ENCODE measurements at regions not wholly inside any gene's neighbourhood (a gene's known extent, or its start where the extent isn't known, plus 50 kb on each side); places are given as distances from the start of the nearest gene placed in this dataset.
"Not testable (repeated sequence)": the region's sequence is repeated elsewhere in the genome, so short reads cannot be mapped to it uniquely, and the experiment has no call there.

DNA sequence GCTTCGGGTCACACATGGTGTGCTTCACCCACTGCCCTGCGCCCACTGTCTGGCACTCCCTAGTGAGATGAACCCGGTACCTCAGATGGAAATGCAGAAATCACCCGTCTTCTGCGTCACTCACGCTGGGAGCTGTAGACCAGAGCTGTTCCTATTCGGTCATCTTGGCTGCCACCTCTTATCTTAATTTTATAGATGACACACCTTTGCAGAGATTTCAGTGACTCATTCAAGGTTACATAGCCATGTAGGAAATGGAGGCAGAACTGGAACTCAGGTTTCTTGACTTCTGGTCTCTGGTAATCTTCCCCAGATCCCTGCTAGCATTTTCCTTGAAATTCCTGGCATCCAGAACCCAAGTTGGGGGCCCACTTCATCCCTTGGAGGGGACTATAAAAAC is 291.9 kb downstream of the PDCD6IP start:
- BruUV-seq (replicated peaks); H3K9me3 ChIP-seq (ENCODE audit: control insufficient read depth, insufficient read depth, low read depth, low read length); in situ Hi-C loops (cut with HindIII; ENCODE audit: low pct_unique_long_range_greater_than_20kb, low sequenced_read_pairs); DNase-seq (ENCODE audit: low read depth, low spot score); H3K27ac ChIP-seq (ENCODE audit: low read length); POLR2A ChIA-PET; H3K36me3 ChIP-seq (ENCODE audit: control insufficient read depth, insufficient read depth, low read length); CTCF ChIA-PET; H3K4me1 ChIP-seq (ENCODE audit: control insufficient read depth, insufficient read depth, low read length); ATAC-seq; H3K4me3 ChIP-seq (ENCODE audit: low read depth in 2 of 2, low read length in 2 of 2); intact Hi-C loops (cut with micrococcal nuclease; ENCODE audit: unreplicated experiment); H3K27me3 ChIP-seq (ENCODE audit: control insufficient read depth, insufficient read depth, low read length): not testable (repeated sequence)

DNA sequence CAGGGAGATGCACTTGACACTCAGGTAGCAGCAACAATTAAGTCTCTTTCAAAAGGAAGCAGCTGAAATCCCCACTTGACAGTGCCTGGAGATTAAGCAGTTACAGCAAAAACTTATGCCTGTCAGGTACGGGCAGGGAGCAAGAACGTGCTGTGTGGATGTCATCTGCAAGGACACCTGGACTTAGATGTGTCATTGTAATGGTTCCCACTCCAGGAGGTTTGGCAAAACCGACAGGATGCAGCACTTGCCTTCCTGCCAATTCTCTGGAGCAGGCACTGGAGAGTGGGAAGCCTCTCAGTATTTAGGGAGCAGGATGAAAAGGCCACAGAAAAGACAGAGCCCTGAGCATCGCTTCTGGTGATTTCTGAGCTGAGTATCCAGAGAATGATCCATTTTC is 292.4 kb downstream of the PDCD6IP start:
- BruUV-seq (replicated peaks) = no TSS peak
- Histone ChIP-seq H3K36me3 (ENCODE audit: control insufficient read depth, insufficient read depth, low read length) (no peaks in the 10 kb centered on the region), H3K4me1 (ENCODE audit: control insufficient read depth, insufficient read depth, low read length) (no peaks in the 10 kb centered on the region), H3K4me3 (ENCODE audit: low read depth in 2 of 2, low read length in 2 of 2) (no peak overlapping the region), H3K27ac (ENCODE audit: low read length) (no peak overlapping the region), H3K27me3 (ENCODE audit: control insufficient read depth, insufficient read depth, low read length) (no peaks in the 10 kb centered on the region), H3K9me3 (ENCODE audit: control insufficient read depth, insufficient read depth, low read depth, low read length) (no peaks in the 10 kb centered on the region)
- TF ChIP-seq, protein P1, sequence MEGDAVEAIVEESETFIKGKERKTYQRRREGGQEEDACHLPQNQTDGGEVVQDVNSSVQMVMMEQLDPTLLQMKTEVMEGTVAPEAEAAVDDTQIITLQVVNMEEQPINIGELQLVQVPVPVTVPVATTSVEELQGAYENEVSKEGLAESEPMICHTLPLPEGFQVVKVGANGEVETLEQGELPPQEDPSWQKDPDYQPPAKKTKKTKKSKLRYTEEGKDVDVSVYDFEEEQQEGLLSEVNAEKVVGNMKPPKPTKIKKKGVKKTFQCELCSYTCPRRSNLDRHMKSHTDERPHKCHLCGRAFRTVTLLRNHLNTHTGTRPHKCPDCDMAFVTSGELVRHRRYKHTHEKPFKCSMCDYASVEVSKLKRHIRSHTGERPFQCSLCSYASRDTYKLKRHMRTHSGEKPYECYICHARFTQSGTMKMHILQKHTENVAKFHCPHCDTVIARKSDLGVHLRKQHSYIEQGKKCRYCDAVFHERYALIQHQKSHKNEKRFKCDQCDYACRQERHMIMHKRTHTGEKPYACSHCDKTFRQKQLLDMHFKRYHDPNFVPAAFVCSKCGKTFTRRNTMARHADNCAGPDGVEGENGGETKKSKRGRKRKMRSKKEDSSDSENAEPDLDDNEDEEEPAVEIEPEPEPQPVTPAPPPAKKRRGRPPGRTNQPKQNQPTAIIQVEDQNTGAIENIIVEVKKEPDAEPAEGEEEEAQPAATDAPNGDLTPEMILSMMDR (IDR thresholded peaks at IDR 0.05) = no peak
- no peak for TF ChIP-seq TCF7L2 (IDR thresholded peaks at IDR 0.05; ENCODE audit: low read depth, low read length)
- TF ChIP-seq, protein P2, sequence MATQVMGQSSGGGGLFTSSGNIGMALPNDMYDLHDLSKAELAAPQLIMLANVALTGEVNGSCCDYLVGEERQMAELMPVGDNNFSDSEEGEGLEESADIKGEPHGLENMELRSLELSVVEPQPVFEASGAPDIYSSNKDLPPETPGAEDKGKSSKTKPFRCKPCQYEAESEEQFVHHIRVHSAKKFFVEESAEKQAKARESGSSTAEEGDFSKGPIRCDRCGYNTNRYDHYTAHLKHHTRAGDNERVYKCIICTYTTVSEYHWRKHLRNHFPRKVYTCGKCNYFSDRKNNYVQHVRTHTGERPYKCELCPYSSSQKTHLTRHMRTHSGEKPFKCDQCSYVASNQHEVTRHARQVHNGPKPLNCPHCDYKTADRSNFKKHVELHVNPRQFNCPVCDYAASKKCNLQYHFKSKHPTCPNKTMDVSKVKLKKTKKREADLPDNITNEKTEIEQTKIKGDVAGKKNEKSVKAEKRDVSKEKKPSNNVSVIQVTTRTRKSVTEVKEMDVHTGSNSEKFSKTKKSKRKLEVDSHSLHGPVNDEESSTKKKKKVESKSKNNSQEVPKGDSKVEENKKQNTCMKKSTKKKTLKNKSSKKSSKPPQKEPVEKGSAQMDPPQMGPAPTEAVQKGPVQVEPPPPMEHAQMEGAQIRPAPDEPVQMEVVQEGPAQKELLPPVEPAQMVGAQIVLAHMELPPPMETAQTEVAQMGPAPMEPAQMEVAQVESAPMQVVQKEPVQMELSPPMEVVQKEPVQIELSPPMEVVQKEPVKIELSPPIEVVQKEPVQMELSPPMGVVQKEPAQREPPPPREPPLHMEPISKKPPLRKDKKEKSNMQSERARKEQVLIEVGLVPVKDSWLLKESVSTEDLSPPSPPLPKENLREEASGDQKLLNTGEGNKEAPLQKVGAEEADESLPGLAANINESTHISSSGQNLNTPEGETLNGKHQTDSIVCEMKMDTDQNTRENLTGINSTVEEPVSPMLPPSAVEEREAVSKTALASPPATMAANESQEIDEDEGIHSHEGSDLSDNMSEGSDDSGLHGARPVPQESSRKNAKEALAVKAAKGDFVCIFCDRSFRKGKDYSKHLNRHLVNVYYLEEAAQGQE (IDR thresholded peaks at IDR 0.05; ENCODE audit: insufficient read depth in 1 of 2, low read depth in 2 of 2, low read length in 1 of 2) = no peak
- DNase-seq (ENCODE audit: low read depth, low spot score) = no peak
- in situ Hi-C loops (cut with HindIII; ENCODE audit: low pct_unique_long_range_greater_than_20kb, low sequenced_read_pairs) = no loop called here
- intact Hi-C loops (cut with micrococcal nuclease; ENCODE audit: unreplicated experiment) = no loop called here
- ATAC-seq = no peak
- ChIA-PET CTCF (no interaction called here), POLR2A (no interaction called here)

DNA sequence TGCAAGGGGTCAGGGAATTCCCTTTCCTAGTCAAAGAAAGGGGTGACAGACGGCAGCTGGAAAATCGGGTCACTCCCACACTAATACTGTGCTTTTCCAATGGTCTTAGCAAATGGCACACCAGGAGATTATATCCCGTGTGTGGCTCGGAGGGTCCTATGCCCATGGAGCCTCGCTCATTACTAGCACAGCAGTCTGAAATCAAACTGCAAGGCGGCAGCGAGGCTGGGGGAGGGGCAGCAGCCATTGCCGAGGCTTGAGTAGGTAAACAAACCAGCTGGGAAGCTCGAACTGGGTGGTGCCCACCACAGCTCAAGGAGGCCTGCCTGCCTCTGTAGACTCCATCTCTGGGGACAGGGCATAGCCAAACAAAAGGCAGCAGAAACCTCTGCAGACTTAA is 295.9 kb downstream of the PDCD6IP start:
- ATAC-seq; H3K36me3 ChIP-seq (ENCODE audit: control insufficient read depth, insufficient read depth, low read length); in situ Hi-C loops (cut with HindIII; ENCODE audit: low pct_unique_long_range_greater_than_20kb, low sequenced_read_pairs); intact Hi-C loops (cut with micrococcal nuclease; ENCODE audit: unreplicated experiment); H3K27ac ChIP-seq (ENCODE audit: low read length); H3K9me3 ChIP-seq (ENCODE audit: control insufficient read depth, insufficient read depth, low read depth, low read length); DNase-seq (ENCODE audit: low read depth, low spot score); CTCF ChIA-PET; POLR2A ChIA-PET; H3K4me3 ChIP-seq (ENCODE audit: low read depth in 2 of 2, low read length in 2 of 2); H3K27me3 ChIP-seq (ENCODE audit: control insufficient read depth, insufficient read depth, low read length); BruUV-seq (replicated peaks); H3K4me1 ChIP-seq (ENCODE audit: control insufficient read depth, insufficient read depth, low read length): not testable (repeated sequence)

DNA sequence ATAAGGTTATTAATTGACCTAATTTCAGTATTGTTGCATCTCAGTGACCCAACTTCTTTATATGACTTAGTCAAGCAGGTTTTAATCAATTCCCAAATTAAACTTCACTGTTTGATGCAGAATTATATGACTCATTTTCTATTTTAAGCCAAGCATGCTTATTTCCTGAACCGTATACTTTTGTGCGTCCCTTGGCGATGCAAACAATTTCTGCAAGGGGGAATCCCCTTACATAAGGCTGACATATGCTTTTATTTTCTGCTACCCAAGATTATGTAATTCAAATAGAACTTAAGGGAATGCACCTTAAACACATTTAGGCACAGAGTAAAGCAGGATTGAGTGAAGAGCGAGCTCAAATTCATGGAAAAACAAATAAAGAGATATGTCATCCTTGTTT is 303.9 kb downstream of the PDCD6IP start:
- H3K4me3 ChIP-seq (ENCODE audit: low read depth in 2 of 2, low read length in 2 of 2) = no peak overlapping the region
- CTCF ChIA-PET = no interaction called here
- ATAC-seq (no peak), DNase-seq (ENCODE audit: low read depth, low spot score) (no peak)
- no peak overlapping the region for H3K27ac ChIP-seq (ENCODE audit: low read length)
- no peaks in the 10 kb centered on the region for H3K27me3 ChIP-seq (ENCODE audit: control insufficient read depth, insufficient read depth, low read length)
- TF ChIP-seq, protein P2 (IDR thresholded peaks at IDR 0.05; ENCODE audit: insufficient read depth in 1 of 2, low read depth in 2 of 2, low read length in 1 of 2) = no peak
- TF ChIP-seq TCF7L2 (IDR thresholded peaks at IDR 0.05; ENCODE audit: low read depth, low read length) (no peak), SIN3A (IDR thresholded peaks at IDR 0.05; ENCODE audit: borderline replicate concordance, insufficient read depth, low read depth, low read length) (no peak), POLR2AphosphoS5 (IDR thresholded peaks at IDR 0.05; ENCODE audit: low read depth, low read length) (no peak)
- TF ChIP-seq, protein P1 (IDR thresholded peaks at IDR 0.05) = no peak
- no peaks in the 10 kb centered on the region for H3K36me3 ChIP-seq (ENCODE audit: control insufficient read depth, insufficient read depth, low read length)
- intact Hi-C loops (cut with micrococcal nuclease; ENCODE audit: unreplicated experiment) = no loop called here
- no peaks in the 10 kb centered on the region for H3K9me3 ChIP-seq (ENCODE audit: control insufficient read depth, insufficient read depth, low read depth, low read length)
- in situ Hi-C loops (cut with HindIII; ENCODE audit: low pct_unique_long_range_greater_than_20kb, low sequenced_read_pairs) = no loop called here
- POLR2A ChIA-PET = no interaction called here
- H3K4me1 ChIP-seq (ENCODE audit: control insufficient read depth, insufficient read depth, low read length) = no peaks in the 10 kb centered on the region
- no TSS peak for BruUV-seq (replicated peaks)
